ENCODE measurements at regions not wholly inside any gene's neighbourhood (a gene's known extent, or its start where the extent isn't known, plus 50 kb on each side); places are given as distances from the start of the nearest gene placed in this dataset.

DNA sequence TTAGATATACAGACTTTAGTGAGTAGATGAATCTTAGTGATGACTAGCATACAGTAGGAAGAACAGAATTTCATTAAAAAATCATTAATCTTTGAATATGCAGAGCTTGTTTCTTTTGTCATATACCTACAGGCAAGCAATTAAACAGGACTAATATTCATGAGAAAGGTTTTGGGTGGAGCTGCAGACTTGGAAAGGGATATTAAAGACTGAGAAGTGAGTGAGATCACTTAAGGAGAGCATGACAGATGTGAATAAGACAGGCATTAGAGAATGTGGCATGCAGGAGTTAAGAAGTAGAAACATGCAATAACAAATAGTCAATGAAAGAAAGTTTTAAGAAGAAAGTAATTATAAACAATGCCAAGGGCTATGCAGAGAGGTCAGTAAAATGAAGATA, 187.7 kb downstream of the TMTC3 start:
- no peaks in the 10 kb centered on the region for H3K79me2 ChIP-seq (ENCODE audit: control insufficient read depth, insufficient read depth, low read length)
- POLR2A ChIA-PET, result no interaction called here
- dilution Hi-C loops (cut with MboI; ENCODE audit: extremely low pct_ligation_motif_present, low sequenced_read_pairs) (no loop called here), intact Hi-C loops (cut with micrococcal nuclease) (no loop called here)
- H3K27ac ChIP-seq (ENCODE audit: insufficient read depth, low read depth, low read length), result no peak overlapping the region
- H3K4me2 ChIP-seq (ENCODE audit: insufficient read depth, low read length), result no peak overlapping the region
- H3K9me1 ChIP-seq (replicated peaks; ENCODE audit: control insufficient read depth, extremely low read depth, insufficient read depth, low read length), result no peaks in the 10 kb centered on the region
- no TSS peak for BruUV-seq (replicated peaks)
- no peak for TF ChIP-seq EZH2 (IDR thresholded peaks at IDR 0.05; ENCODE audit: borderline replicate concordance, low read depth, low read length, severe bottlenecking)
- no peak for TF ChIP-seq CTCF (IDR thresholded peaks at IDR 0.05; ENCODE audit: extremely low read depth in 1 of 2, insufficient read depth in 1 of 2, low read depth in 1 of 2, low read length in 2 of 2)
- TF ChIP-seq GATA2 (IDR thresholded peaks at IDR 0.05; ENCODE audit: insufficient read depth, insufficient read length, low read depth, low read length), result no peak
- TF ChIP-seq POLR2AphosphoS5 (IDR thresholded peaks at IDR 0.05; ENCODE audit: insufficient read depth, low read depth, low read length), result no peak
- no peaks in the 10 kb centered on the region for H4K20me1 ChIP-seq (replicated peaks; ENCODE audit: control insufficient read depth, extremely low read depth, insufficient read depth, low read length)
- no peak for DNase-seq (ENCODE audit: low read depth, low spot score)
- peaks cover 12% of the 10 kb centered on the region for H3K4me1 ChIP-seq (ENCODE audit: control insufficient read depth, extremely low read depth, insufficient read depth, low read length)
- H3K36me3 ChIP-seq (ENCODE audit: control insufficient read depth in 2 of 2, extremely low read depth in 1 of 2, insufficient read depth in 2 of 2, low read length in 2 of 2), result no peaks in the 10 kb centered on the region
- no peak overlapping the region for H3K4me3 ChIP-seq (replicated peaks in 1 of 3; ENCODE audit: insufficient read depth in 1 of 3, low read depth in 1 of 3, low read length in 3 of 3)
- no peak overlapping the region for H2AFZ ChIP-seq (ENCODE audit: low read depth, low read length)
- FAIRE-seq, result no peak
- no peak overlapping the region for H3K9ac ChIP-seq (replicated peaks; ENCODE audit: extremely low read depth, insufficient read depth, low read length)
- no peaks in the 10 kb centered on the region for H3K9me3 ChIP-seq (replicated peaks; ENCODE audit: control insufficient read depth, insufficient read depth, low read length)
- CTCF ChIA-PET, result interaction anchor here (0.9 kb wide), 1 partner anchor 21 kb away, joined by 3 read pairs; no protein-coding TSS in a partner anchor
- no peaks in the 10 kb centered on the region for H3K27me3 ChIP-seq (ENCODE audit: control insufficient read depth in 2 of 2, insufficient read depth in 2 of 2, low read length in 2 of 2)

DNA sequence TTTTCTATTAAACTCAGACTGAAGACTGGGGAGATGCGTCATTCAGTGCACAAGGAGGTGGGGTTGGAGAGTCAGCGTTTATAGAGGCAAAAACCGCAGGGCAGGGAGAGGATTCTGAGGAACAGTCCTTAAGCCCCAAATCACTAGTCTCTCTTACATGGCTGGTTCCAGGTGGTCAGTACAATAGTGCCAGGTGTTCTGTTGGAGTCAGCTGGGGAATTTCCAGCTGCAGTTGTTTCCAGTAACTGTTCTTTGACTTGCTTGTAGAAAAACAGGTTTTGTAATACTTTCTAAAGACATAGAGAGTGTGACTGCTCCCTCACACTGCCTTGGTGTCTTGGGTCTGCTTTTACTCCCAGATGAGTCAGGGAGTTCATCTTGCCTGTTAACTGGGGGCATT, 192.2 kb downstream of the TMTC3 start:
- no peak for DNase-seq (ENCODE audit: low read depth, low spot score)

More for the DNA sequence above, 192.2 kb downstream of the TMTC3 start:
- no peak for FAIRE-seq
- Histone ChIP-seq H3K79me2 (ENCODE audit: control insufficient read depth, insufficient read depth, low read length) (no peaks in the 10 kb centered on the region), H3K4me1 (ENCODE audit: control insufficient read depth, extremely low read depth, insufficient read depth, low read length) (no peaks in the 10 kb centered on the region), H3K4me3 (replicated peaks in 1 of 3; ENCODE audit: insufficient read depth in 1 of 3, low read depth in 1 of 3, low read length in 3 of 3) (no peak overlapping the region), H3K9me3 (replicated peaks; ENCODE audit: control insufficient read depth, insufficient read depth, low read length) (no peaks in the 10 kb centered on the region), H3K4me2 (ENCODE audit: insufficient read depth, low read length) (no peak overlapping the region), H3K36me3 (ENCODE audit: control insufficient read depth in 2 of 2, extremely low read depth in 1 of 2, insufficient read depth in 2 of 2, low read length in 2 of 2) (no peaks in the 10 kb centered on the region), H4K20me1 (replicated peaks; ENCODE audit: control insufficient read depth, extremely low read depth, insufficient read depth, low read length) (no peaks in the 10 kb centered on the region), H2AFZ (ENCODE audit: low read depth, low read length) (no peak overlapping the region), H3K9ac (replicated peaks; ENCODE audit: extremely low read depth, insufficient read depth, low read length) (no peak overlapping the region), H3K9me1 (replicated peaks; ENCODE audit: control insufficient read depth, extremely low read depth, insufficient read depth, low read length) (no peaks in the 10 kb centered on the region), H3K27ac (ENCODE audit: insufficient read depth, low read depth, low read length) (no peak overlapping the region), H3K27me3 (ENCODE audit: control insufficient read depth in 2 of 2, insufficient read depth in 2 of 2, low read length in 2 of 2) (no peaks in the 10 kb centered on the region)
- ChIA-PET POLR2A (no interaction called here), CTCF (no interaction called here)
- no TSS peak for BruUV-seq (replicated peaks)
- no peak for TF ChIP-seq CTCF (IDR thresholded peaks at IDR 0.05; ENCODE audit: extremely low read depth in 1 of 2, insufficient read depth in 1 of 2, low read depth in 1 of 2, low read length in 2 of 2)
- no peak for TF ChIP-seq GATA2 (IDR thresholded peaks at IDR 0.05; ENCODE audit: insufficient read depth, insufficient read length, low read depth, low read length)
- TF ChIP-seq EZH2 (IDR thresholded peaks at IDR 0.05; ENCODE audit: borderline replicate concordance, low read depth, low read length, severe bottlenecking), result no peak
- no peak for TF ChIP-seq MYC (IDR thresholded peaks at IDR 0.05; ENCODE audit: low read depth, low read length)
- TF ChIP-seq JUN (IDR thresholded peaks at IDR 0.05; ENCODE audit: borderline replicate concordance, insufficient read depth, insufficient read length, low read depth), result no peak
- TF ChIP-seq MAX (IDR thresholded peaks at IDR 0.05; ENCODE audit: insufficient read depth, insufficient read length), result no peak
- no peak for TF ChIP-seq POLR2A (IDR thresholded peaks at IDR 0.05; ENCODE audit: low read depth, low read length)
- TF ChIP-seq POLR2AphosphoS5 (IDR thresholded peaks at IDR 0.05; ENCODE audit: insufficient read depth, low read depth, low read length), result no peak
- TF ChIP-seq FOS (IDR thresholded peaks at IDR 0.05; ENCODE audit: borderline replicate concordance, insufficient read depth, low read length), result no peak
- intact Hi-C loops (cut with micrococcal nuclease) (no loop called here), dilution Hi-C loops (cut with MboI; ENCODE audit: extremely low pct_ligation_motif_present, low sequenced_read_pairs) (no loop called here)

Measured in endothelial cell of umbilical vein (primary cell).